GM12891 (cell line): ENCODE measurements at regions not wholly inside any gene's neighbourhood (a gene's known extent, or its start where the extent isn't known, plus 50 kb on each side); places are given as distances from the start of the nearest gene placed in this dataset.

Source experiments
- DNase-seq: peaks from one replicate; pipeline ENCODE4 v3.0.0; 2011; ENCODE audit warnings: low spot score; ENCODE audit not compliant: insufficient read length
- FAIRE-seq: peaks from 2 replicates; lab custom pipeline; 2011; peaks lifted over from hg19 to GRCh38; lab: Jason Lieb, UNC
- PAX5 ChIP-seq: IDR thresholded peaks from 2 replicates; pipeline ENCODE4 v1.6.1; 2011; ENCODE audit warnings: low read length, moderate library complexity, mild to moderate bottlenecking; ENCODE audit not compliant: insufficient read depth, severe bottlenecking
- POLR2A ChIP-seq: IDR thresholded peaks from 2 replicates; pipeline ENCODE4 v1.6.1; 2011; ENCODE audit warnings: low read depth, low read length, control low read depth
- POLR2AphosphoS5 ChIP-seq: IDR thresholded peaks from 2 replicates; pipeline ENCODE4 v1.6.1; 2011; ENCODE audit warnings: low read depth, low read length, control low read depth
- POU2F2 ChIP-seq: IDR thresholded peaks from 2 replicates; pipeline ENCODE4 v1.6.1; 2011; ENCODE audit warnings: low read depth, mild to moderate bottlenecking, control low read depth, low read length, moderate library complexity
- SPI1 ChIP-seq: IDR thresholded peaks from 2 replicates; pipeline ENCODE4 v1.6.1; 2011; ENCODE audit warnings: low read depth, low read length, control low read depth
- TAF1 ChIP-seq: IDR thresholded peaks from 2 replicates; pipeline ENCODE4 v1.6.1; 2011; ENCODE audit warnings: low read depth, low read length, control low read depth

DNA sequence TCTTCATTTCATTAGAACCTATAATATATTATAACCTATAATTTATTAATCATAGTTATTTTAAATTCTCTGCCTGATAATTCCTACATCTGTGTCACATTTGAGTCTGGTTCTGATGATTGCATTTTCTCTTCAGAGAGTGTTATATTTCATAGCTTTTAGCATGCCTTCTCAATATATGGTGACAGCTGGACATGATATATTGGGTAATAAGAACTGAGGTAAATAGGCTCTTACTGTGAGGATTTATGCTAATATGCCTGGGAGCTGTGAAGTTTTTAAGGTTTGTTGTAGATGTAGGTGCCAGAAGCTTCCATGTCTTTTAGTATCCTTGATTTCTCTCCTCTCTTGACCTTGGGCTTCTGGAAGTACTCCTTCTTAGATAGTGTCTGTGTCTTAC, 325.9 kb upstream of the SEMA3D start:
- TF ChIP-seq POU2F2 (no peak), POLR2A (no peak), PAX5 (no peak), TAF1 (no peak), SPI1 (no peak), POLR2AphosphoS5 (no peak)
- DNase-seq (no peak), FAIRE-seq (no peak)

DNA sequence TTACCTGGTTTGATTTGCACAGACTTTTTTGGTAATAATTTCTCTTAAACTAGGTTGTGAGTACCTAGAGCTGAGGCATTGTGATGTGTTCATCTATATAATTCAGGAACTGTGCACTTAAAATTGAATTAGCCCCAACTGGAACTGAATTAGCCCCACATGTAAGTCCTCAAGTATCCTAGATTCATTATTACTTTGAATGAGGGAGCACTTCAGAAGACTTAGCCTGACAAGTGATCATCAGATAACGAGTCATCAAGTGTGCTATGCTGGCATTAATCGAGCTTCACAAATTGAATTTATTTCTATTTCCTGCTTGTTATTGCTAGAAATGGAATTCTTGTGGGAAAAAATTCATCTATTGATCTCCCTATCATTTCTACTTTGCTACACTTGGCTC, 323.4 kb upstream of the SEMA3D start:
- no peak for TF ChIP-seq POLR2A
- TF ChIP-seq PAX5: no peak
- TF ChIP-seq POLR2AphosphoS5: no peak
- TF ChIP-seq SPI1: no peak
- no peak for TF ChIP-seq POU2F2
- no peak for TF ChIP-seq TAF1
- DNase-seq (no peak), FAIRE-seq (no peak)

DNA sequence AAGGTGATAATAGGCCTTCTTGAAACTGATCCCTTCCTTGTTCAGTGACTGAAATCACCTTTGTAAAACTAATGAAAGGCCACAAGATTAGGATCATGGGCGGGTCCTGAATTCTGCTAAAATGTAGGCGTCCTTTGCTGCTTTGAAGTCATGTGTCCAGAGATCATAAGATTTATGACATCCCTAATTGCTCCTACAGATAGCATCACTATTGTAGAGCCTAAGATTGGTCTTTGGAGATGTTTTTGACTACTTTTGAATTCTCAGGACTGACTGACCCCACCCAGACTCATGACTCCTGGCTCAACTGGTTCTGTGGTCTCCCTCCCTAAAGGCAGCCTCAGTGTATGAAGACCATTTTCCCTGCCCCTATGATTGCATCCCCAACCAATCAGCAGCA, 322.6 kb upstream of the SEMA3D start:
- TF ChIP-seq POU2F2 (no peak), POLR2AphosphoS5 (no peak), TAF1 (no peak), PAX5 (no peak), POLR2A (no peak), SPI1 (no peak)
- FAIRE-seq (no peak), DNase-seq (no peak)

DNA sequence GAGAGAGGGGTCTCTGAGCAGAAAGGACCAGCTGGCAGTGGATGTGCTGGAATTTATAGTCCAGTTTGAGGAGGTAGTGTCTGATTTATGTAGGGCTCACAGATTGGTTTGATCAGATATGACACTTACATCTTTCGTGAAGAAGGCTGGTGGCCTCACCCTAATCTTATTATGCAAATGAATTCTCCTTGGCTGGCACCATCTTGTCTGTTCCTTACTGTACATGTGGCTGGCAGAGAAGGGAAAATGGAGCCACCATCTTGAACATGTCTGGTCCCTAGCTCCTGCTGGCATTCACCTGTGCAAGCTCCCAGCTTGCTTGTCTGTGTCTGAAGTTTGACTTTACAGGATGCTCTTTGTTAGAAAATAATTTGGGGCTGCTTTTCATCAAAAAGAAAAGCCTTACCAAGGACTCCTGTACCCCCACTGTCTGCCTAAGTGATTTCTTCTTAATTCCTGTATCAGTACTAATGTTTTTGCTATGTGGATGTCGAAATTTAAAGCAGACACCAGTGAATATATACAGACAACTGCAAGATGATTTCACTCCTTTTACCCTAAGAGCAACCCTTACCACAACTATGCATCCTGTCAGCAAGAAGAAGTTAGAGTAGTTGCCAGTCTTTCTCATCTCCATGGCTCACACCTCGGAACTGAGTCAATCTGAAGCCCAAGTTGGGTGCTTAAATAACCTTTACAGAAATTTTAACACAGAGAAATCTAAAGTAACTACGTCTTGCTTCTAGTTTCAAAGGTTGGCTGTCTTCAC, 322.0 kb upstream of the SEMA3D start:
- no peak for DNase-seq
- FAIRE-seq: no peak
- no peak for TF ChIP-seq POLR2AphosphoS5
- no peak for TF ChIP-seq POU2F2
- TF ChIP-seq TAF1: no peak

DNA sequence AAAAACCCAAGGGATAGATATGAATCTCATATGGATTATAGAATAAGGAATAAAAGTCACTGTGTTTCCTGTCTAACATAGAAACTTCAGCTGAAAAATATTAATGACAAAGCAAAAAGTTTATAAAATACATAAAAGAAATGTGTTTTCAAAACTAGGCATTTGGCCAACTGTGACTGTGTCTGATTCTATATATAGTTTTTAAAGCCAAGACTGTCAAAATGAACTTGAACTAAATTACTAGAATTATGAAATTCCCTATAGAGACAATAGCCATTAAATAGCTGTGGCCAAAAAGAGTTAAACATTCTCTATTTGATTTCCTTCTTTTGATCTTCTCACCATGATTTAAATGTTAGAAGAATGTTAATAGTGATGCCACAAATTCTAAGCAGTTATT, 311.2 kb upstream of the SEMA3D start:
- TF ChIP-seq TAF1 (no peak), POU2F2 (no peak), SPI1 (no peak), POLR2A (no peak)
- DNase-seq (no peak), FAIRE-seq (no peak)

DNA sequence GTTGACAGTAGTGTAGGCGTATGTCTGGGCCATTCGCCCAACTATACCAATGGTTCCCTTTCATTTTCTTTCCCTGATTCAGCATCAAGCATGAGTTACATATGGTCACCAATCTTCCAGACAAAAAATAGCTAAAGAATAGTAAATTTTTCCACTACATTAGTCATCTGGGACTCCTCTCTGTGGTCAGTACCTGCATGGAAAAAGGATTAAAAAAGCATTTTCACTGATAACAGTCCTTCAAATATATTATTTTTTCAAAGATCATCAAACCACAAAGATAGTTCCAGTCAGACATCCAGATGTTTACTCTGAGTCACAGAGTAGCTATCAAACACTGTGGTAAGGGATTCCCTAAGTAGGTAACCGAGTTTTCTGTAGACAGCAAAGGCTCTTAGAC, 302.6 kb upstream of the SEMA3D start:
- no peak for TF ChIP-seq TAF1
- no peak for TF ChIP-seq POLR2A
- no peak for TF ChIP-seq SPI1
- TF ChIP-seq POLR2AphosphoS5: no peak
- no peak for TF ChIP-seq PAX5
- no peak for TF ChIP-seq POU2F2
- no peak for DNase-seq
- FAIRE-seq: no peak

DNA sequence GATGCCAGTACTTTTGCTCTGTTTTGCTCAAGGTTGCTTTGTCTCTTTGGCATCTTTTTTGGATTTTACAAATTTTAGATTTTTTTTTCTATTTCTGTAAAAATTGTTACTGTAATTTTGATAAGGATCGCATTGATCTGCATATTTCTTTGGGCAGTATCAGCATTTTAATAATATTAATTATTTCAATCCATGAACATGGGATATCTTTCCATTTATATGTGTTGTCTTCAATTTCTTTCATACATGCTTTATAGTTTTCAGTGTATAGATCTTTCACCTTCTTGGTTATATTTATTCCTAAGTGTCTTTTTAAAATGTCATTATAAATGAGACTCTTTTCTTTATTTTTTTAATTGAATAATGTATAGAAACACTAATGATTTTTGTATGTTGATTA, 301.6 kb upstream of the SEMA3D start:
- no peak for DNase-seq
- TF ChIP-seq SPI1 (no peak), TAF1 (no peak), POLR2A (no peak), PAX5 (no peak), POLR2AphosphoS5 (no peak), POU2F2 (no peak)
- no peak for FAIRE-seq

DNA sequence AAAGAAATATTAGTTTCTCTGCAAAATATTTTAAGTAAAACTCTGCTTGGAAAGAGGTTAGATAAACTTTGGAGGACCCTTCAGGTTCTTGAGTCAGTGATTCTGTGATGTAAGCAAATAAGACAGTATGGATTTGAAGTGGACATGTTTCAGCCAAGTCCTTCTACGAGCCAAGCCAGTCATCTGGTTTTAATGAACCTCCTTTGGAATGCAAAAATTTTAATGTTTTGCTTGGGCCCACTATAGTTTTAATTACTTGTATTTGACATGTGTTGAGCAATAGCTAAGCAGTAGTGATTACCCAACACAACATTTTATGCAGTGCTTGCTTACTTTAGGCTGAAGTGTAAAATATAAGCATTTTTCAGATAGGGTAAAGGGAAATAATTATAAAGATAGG, 296.3 kb upstream of the SEMA3D start:
- FAIRE-seq: no peak
- DNase-seq: no peak
- no peak for TF ChIP-seq POLR2AphosphoS5
- TF ChIP-seq PAX5: no peak
- no peak for TF ChIP-seq TAF1
- no peak for TF ChIP-seq POU2F2
- no peak for TF ChIP-seq SPI1
- no peak for TF ChIP-seq POLR2A

DNA sequence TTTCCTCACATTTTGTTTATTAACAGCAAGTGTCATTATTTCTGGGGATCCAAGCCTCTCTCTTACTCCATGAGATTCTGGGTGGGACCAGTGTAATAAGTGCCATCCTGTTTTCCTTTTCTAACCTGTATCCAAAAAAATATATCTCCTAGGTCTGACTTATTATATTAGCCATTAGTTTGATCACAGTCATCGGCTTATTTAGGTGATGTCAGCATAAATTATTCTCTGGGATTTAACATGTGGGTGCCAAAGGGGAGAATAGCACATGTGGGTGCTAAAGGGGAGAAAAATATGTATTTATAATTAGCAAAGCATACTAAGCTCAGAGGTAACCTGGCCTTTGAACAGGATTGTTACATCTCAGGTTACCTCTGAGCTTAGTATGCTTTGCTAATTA, 293.8 kb upstream of the SEMA3D start:
- DNase-seq: no peak
- no peak for TF ChIP-seq POLR2AphosphoS5
- no peak for TF ChIP-seq POLR2A
- TF ChIP-seq POU2F2: no peak
- TF ChIP-seq PAX5: no peak
- TF ChIP-seq SPI1: no peak
- no peak for TF ChIP-seq TAF1
- no peak for FAIRE-seq

DNA sequence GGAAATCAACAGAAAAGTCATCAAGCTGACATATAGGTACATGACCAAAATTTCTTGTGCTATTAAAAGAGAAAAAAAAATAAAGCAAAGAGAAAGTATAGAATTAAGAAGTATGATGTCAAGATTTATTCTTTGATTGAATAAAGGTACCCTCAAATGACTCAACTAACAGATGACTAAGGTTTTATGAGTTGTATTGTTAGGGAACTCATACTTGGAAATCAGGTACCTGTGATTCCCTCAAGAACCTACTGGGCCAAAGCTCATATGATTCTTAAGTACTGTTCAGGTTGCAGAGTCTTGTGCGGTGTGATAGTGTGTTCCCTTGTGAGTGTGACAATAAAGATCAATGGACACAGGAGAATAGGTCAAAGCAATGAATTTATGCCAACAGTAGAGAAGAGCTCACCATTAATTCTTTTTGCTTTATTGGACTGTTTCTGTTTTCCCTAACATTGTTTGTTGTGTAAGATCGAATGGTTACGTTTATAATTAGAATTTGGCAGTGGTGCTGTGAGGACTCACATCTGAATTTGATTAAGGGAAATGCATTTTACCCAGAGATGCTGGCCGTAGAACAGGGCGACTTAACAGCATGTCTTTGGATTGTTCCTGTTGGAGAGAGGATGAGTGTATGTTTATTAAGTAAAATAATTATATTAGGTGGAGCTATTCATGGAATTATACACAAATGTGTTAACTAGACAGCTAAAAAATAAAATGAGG, 293.2 kb upstream of the SEMA3D start:
- DNase-seq (no peak), FAIRE-seq (no peak)
- TF ChIP-seq SPI1 (no peak), POLR2AphosphoS5 (no peak), POU2F2 (no peak), POLR2A (no peak), TAF1 (no peak), PAX5 (no peak)
